ENCODE measurements at regions not wholly inside any gene's neighbourhood (a gene's known extent, or its start where the extent isn't known, plus 50 kb on each side); places are given as distances from the start of the nearest gene placed in this dataset.

DNA sequence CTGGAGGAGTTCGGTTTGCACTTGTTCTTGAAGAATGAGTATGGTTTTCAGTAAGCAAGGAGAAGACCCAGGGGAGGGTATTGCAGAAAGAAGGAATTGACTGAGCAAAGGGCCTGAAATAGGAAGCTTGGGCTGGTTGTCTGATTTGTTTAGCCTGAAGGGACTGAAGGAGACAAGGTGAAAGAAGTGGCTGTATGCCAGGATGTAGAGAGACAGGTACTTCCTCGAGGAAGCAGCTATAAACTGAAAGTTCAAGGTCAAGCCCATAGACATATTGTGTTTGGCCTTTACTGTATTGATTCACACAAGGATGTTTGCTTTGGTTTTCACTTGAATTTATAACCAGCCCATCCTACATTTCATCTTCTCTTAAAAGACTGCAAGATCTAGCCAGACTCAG is 183.1 kb downstream of the PALM2AKAP2 start:
- Histone ChIP-seq H3K27ac (ENCODE audit: control insufficient read depth, insufficient read depth) (no peak overlapping the region), H3K36me3 (ENCODE audit: control insufficient read depth in 2 of 2, insufficient read depth in 2 of 2, low read length in 1 of 2) (no peaks in the 10 kb centered on the region), H2AFZ (ENCODE audit: control insufficient read depth, low read depth, low read length) (no peak overlapping the region), H3K4me1 (ENCODE audit: control insufficient read depth, insufficient read depth, low read length) (peaks cover 27% of the 10 kb centered on the region), H3K4me2 (ENCODE audit: control insufficient read depth, insufficient read depth) (no peak overlapping the region), H4K20me1 (ENCODE audit: control insufficient read depth, insufficient read depth) (no peaks in the 10 kb centered on the region), H3K9me3 (replicated peaks; ENCODE audit: control insufficient read depth, insufficient read depth, low read length) (no peaks in the 10 kb centered on the region), H3K4me3 (no peak overlapping the region), H3K9ac (ENCODE audit: control insufficient read depth, insufficient read depth, low read length) (no peak overlapping the region), H3K79me2 (ENCODE audit: control insufficient read depth, insufficient read depth, low read length) (no peaks in the 10 kb centered on the region), H3K27me3 (replicated peaks in 1 of 2; ENCODE audit: control insufficient read depth in 2 of 2, insufficient read depth in 2 of 2, low read length in 1 of 2) (no peaks in the 10 kb centered on the region)
- ChIA-PET RAD21 (ENCODE audit: unreplicated experiment) (interaction anchor here (1.0 kb wide), 1 partner anchor 49 kb away, joined by 4 read pairs; no protein-coding TSS in a partner anchor), SMC1A (ENCODE audit: uncharacterized antibody, unreplicated experiment) (interaction anchor here (1.1 to 12.2 kb wide), 5 partner anchors 9 to 50 kb away, joined by 3 to 423 read pairs (median 5); no protein-coding TSS in a partner anchor), POLR2A (interaction anchor here (0.6 to 1.8 kb wide), 2 partner anchors 22 to 50 kb away, joined by 3 to 4 read pairs; no protein-coding TSS in a partner anchor), CTCF (interaction anchor here (1.8 to 2.1 kb wide), 2 partner anchors 12 to 56 kb away, joined by 6 read pairs; no protein-coding TSS in a partner anchor)
- TF ChIP-seq RBBP5 (conservative IDR thresholded peaks at IDR 0.05) (no peak), RELA (IDR thresholded peaks at IDR 0.05; ENCODE audit: borderline replicate concordance, partially characterized antibody) (no peak), YBX1 (IDR thresholded peaks at IDR 0.05) (no peak), SREBF1 (IDR thresholded peaks at IDR 0.05; ENCODE audit: low read length) (no peak), ZNF274 (IDR thresholded peaks at IDR 0.05; ENCODE audit: insufficient read depth, insufficient read length) (no peak), SMC3 (IDR thresholded peaks at IDR 0.05; ENCODE audit: borderline replicate concordance, low read length) (no peak)
- TF ChIP-seq, protein P1, sequence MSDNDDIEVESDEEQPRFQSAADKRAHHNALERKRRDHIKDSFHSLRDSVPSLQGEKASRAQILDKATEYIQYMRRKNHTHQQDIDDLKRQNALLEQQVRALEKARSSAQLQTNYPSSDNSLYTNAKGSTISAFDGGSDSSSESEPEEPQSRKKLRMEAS (IDR thresholded peaks at IDR 0.05; ENCODE audit: low read depth, low read length) = no peak
- TF ChIP-seq, protein P2, sequence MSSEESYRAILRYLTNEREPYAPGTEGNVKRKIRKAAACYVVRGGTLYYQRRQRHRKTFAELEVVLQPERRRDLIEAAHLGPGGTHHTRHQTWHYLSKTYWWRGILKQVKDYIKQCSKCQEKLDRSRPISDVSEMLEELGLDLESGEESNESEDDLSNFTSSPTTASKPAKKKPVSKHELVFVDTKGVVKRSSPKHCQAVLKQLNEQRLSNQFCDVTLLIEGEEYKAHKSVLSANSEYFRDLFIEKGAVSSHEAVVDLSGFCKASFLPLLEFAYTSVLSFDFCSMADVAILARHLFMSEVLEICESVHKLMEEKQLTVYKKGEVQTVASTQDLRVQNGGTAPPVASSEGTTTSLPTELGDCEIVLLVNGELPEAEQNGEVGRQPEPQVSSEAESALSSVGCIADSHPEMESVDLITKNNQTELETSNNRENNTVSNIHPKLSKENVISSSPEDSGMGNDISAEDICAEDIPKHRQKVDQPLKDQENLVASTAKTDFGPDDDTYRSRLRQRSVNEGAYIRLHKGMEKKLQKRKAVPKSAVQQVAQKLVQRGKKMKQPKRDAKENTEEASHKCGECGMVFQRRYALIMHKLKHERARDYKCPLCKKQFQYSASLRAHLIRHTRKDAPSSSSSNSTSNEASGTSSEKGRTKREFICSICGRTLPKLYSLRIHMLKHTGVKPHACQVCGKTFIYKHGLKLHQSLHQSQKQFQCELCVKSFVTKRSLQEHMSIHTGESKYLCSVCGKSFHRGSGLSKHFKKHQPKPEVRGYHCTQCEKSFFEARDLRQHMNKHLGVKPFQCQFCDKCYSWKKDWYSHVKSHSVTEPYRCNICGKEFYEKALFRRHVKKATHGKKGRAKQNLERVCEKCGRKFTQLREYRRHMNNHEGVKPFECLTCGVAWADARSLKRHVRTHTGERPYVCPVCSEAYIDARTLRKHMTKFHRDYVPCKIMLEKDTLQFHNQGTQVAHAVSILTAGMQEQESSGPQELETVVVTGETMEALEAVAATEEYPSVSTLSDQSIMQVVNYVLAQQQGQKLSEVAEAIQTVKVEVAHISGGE (CRISPR knock-in tag; IDR thresholded peaks at IDR 0.05) = no peak
- intact Hi-C loops (cut with micrococcal nuclease; ENCODE audit: unreplicated experiment) = no loop called here
- WGBS (ENCODE audit: insufficient coverage, insufficient replicate concordance, low lambda C conversion rate, missing lambda C conversion rate) = 19% methylated on average over 2 of the region's 2 CpGs
- ATAC-seq (no peak), DNase-seq (ENCODE audit: low read depth, low spot score) (no peak), FAIRE-seq (no peak)
- in situ Hi-C loops (cut with MboI) = no loop called here
- BruUV-seq (replicated peaks) = no TSS peak
